T-helper 2 cell (primary cell): ENCODE measurements at regions not wholly inside any gene's neighbourhood (a gene's known extent, or its start where the extent isn't known, plus 50 kb on each side); places are given as distances from the start of the nearest gene placed in this dataset.
"Not testable (repeated sequence)": the region's sequence is repeated elsewhere in the genome, so short reads cannot be mapped to it uniquely, and the experiment has no call there.

ENCODE experiments used
- DNase-seq, 5 experiments: peaks; one replicate each; pipeline versions ENCODE4 v3.0.0 to v3.0.0-alpha.2; 2012 to 2022

GRCh38 chr3:13248640-13249039 is 171.5 kb downstream of the NUP210 start:
- DNase-seq: no peak

- DNase-seq: no peak
Observed at GRCh38 chr3:13245615-13245978, 172.4 kb upstream of the IQSEC1 start.

- no peak for DNase-seq
Observed at GRCh38 chr3:13243586-13243985, 170.4 kb upstream of the IQSEC1 start.

GRCh38 chr3:13242364-13242737 is 169.1 kb upstream of the IQSEC1 start:
- no peak for DNase-seq

GRCh38 chr3:13241621-13242363 is 168.6 kb upstream of the IQSEC1 start:
- DNase-seq: no peak

GRCh38 chr3:13240928-13241618 is 167.8 kb upstream of the IQSEC1 start:
- DNase-seq: no peak

- no peak for DNase-seq
Observed at GRCh38 chr3:13239467-13239760, 166.2 kb upstream of the IQSEC1 start.

- DNase-seq: no peak
Observed at GRCh38 chr3:13238687-13239466, 165.6 kb upstream of the IQSEC1 start.

GRCh38 chr3:13237776-13238490 is 164.7 kb upstream of the IQSEC1 start:
- DNase-seq: no peak

GRCh38 chr3:13236557-13237173 is 163.4 kb upstream of the IQSEC1 start:
- no peak for DNase-seq

- no peak for DNase-seq
Observed at GRCh38 chr3:13235897-13236296, 162.7 kb upstream of the IQSEC1 start.

GRCh38 chr3:13235079-13235478 is 161.8 kb upstream of the IQSEC1 start:
- DNase-seq: peak in 2 of 5 experiments; percentile 19 to 52

- DNase-seq: no peak
Observed at GRCh38 chr3:13234666-13235065, 161.4 kb upstream of the IQSEC1 start.

GRCh38 chr3:13233487-13234485 is 160.6 kb upstream of the IQSEC1 start:
- DNase-seq: peak in 2 of 5 experiments; percentile 8 to 62

- no peak for DNase-seq
Observed at GRCh38 chr3:13231781-13232666, 158.8 kb upstream of the IQSEC1 start.

GRCh38 chr3:13229273-13229949 is 156.2 kb upstream of the IQSEC1 start:
- DNase-seq: peak in 1 of 5 experiments; percentile 13

- DNase-seq: no peak
Observed at GRCh38 chr3:13228584-13228983, 155.4 kb upstream of the IQSEC1 start.

GRCh38 chr3:13228169-13228568 is 154.9 kb upstream of the IQSEC1 start:
- not testable (repeated sequence) for DNase-seq

- DNase-seq: no peak
Observed at GRCh38 chr3:13227315-13228165, 154.3 kb upstream of the IQSEC1 start.
